Glomerular visceral epithelial cell (primary cell): ENCODE measurements at regions not wholly inside any gene's neighbourhood (a gene's known extent, or its start where the extent isn't known, plus 50 kb on each side); places are given as distances from the start of the nearest gene placed in this dataset.

ENCODE experiments used
- DNase-seq: peaks from one replicate; pipeline ENCODE4 v3.0.0-alpha.2; 2016; ENCODE audit errors: extremely low spot score

DNA sequence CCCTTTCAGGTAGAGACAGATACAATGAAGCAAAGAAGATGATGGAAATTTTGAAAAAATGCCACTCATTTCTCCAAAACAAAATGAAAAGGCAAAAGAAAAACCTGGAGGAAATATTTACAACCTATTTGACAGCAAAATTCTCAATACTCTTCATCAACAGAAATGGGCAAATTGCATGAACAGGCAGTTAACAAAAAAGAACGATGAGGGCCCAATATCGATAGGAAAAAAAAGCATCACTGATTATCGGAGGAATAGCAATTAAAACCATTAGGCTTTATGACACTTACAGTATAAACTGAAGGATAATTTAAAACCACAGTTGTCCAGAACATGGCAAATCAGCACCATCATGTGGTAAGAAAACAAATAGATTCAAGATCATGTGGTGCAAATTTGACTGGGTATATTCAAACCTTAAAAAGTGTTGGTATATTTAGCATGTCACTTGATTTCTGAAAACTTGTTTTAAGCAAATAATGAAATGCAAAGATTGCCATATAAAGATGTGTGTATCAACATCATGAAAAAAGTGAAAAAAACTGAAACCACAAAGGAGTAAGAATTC is 222.9 kb downstream of the BRD1 start:
- no peak for DNase-seq

DNA sequence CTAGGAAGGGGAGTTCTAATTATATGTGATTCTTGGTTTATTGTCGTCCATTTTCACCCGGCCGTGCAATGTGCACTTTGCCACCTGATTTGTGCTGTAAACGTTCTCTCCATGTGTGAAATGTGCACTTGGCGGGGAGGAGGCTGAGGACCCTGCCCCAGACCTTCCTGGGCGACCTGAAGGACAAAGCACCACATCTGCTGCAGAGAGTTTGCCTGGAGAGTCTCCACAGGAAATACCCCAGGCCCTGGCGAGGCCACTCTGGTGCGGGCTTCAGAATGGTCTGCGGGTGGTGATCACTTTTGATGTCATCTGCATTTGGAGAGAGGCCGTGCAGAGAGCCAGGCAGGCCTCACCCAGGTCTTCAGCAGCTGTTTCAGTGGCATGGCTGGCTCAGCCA is 224.7 kb downstream of the BRD1 start:
- no peak for DNase-seq

- no peak for DNase-seq
Observed at GRCh38 chr22:49602481-49602880, 225.2 kb downstream of the BRD1 start.

DNA sequence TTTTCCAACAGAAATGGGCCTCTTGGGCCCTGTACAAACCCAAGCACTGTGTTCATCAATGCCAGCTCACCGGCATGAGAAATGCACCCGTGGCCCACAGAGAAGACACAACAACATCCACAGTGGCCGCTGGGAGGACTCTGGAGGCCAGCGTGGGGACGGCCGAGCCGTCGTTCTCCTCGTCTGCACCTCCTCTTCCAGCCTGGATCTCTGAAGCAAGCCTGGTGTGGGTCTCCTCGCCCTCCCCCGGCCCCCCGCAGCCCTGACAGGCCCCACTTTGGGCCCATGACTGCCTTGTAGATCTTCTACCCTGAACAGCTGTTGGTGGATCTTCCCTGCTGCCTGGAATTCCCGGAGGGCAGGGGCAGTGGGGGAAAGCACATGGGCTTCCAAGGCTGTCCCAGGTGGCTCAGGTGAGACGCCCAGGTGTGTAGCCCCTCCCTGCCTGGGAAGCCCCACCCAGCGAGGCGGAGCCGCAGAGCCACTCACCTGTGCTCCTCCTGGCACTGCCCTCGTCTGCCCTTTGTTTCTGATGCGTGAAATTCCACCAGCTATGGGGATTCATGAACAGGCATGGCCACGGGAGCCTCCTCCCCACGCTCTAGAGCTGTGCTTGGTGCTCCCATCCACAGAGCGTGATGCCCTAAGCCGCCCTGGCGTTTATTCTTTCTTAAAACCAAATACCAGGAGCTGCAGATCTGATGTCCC is 225.9 kb downstream of the BRD1 start:
- DNase-seq: no peak

- no peak for DNase-seq
Observed at GRCh38 chr22:49600891-49601431, 226.7 kb downstream of the BRD1 start.

DNA sequence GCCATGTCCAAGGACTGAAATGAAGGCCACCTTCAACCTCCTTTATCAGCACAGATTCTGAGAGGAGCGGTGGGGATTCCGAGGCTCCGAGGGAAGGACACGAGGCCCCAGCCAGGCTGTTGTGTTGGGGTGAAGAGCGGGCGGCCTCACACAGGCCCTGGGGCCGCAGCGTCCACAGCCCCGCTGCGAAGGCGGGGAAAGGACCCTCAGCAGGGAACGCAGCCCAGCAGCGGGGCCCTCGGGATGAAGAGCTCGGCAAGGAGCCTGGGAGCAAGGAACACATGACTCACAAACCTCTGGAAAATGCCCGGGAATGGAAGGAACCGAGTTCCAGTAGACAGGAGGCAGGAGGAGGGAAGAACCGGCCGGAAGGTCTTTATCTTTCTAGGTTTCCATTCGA is 227.2 kb downstream of the BRD1 start:
- no peak for DNase-seq

DNA sequence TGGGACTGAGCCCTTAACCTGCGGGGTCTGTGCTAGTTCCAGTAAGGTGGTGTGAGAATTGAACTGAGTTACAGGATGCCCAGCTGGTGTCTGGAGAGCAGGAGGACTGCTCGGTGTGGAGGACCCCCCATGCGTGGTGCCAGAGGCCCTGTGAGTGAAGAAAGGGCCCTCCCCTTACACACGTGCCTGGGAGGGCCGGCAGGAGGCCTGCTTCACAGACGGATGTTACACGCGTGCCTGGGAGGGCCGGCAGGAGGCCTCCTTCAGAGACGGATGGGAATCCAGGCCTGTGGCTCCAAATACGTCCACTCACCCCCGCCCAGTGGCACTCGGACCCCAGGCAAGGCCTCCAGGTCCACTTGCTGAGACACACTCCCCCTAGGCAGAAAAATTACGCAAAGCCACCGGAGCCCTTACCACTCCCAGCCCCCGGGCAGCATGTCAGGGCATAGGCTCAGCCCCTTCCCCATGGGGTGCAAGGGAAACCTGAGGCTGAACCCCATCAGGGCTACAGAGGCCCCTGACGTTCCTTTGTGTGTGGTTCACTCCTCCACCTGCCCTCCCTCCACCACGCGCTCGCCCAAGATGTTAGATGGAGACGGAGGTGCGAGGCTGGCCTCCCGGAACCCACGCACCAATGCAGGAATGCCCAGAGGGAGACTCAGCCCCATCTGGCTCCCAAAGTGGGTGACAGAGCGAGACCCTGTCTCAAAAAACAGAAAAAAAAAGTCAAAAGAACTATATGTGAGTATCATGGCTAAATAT is 227.8 kb downstream of the BRD1 start:
- no peak for DNase-seq

GRCh38 chr22:49599039-49599438 is 228.6 kb downstream of the BRD1 start:
- DNase-seq: no peak

- DNase-seq: no peak
Observed at GRCh38 chr22:49598338-49598737, 229.3 kb downstream of the BRD1 start.

DNA sequence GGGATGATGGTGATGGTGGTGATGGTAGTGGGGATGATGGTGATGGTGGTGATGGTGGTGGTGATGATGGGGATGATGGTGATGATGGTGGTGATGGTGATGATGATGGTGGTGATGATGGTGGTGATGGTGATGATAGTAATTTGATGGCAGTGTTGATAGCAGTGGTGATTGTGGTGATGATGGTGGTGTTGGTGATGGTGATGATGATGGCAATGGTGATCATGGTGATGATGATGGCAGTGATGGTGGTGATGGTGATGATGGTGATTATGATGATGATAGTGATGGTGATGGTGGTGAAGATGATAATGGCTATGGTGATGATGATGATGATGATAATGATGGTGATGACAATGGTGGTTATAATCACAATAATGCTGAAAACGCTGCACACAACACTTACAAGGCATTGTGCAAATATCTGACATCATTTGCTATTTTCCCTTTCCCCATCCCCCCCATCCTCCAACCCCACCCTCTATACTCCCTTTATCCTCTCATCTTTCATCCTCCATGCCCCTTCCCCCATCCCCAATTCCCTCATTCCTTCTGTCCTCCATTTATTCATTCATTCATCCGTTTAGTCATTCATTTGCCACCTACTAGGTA is 230.1 kb downstream of the BRD1 start:
- no peak for DNase-seq

GRCh38 chr22:49595465-49596078 is 232.1 kb downstream of the BRD1 start:
- DNase-seq: no peak

- DNase-seq: no peak
Observed at GRCh38 chr22:49594078-49594477, 233.6 kb downstream of the BRD1 start.

- no peak for DNase-seq
Observed at GRCh38 chr22:49593509-49593908, 234.2 kb downstream of the BRD1 start.

GRCh38 chr22:49592780-49593501 is 234.7 kb downstream of the BRD1 start:
- no peak for DNase-seq

GRCh38 chr22:49590851-49591445 is 236.7 kb downstream of the BRD1 start:
- DNase-seq: no peak

GRCh38 chr22:49590381-49590780 is 237.3 kb downstream of the BRD1 start:
- no peak for DNase-seq

DNA sequence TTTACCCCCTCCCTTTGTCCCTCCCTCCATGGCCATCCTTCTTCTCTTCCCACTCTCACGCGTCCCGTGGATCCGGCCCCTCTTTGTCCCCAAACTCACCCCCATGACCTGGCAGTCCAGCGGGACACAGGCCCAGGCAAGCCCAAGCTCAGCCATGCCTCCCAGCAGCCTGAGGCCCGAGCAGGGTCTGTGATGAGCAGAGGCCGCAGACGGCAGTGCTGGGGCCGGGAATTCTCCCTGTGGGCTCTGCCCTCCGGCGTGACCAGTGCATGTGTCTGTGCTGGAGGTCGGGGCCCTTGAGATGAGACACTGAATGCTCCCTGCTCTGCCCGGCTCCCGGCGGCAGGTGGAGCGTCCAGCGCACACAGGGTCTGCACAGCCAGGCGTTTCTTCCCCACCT is 237.9 kb downstream of the BRD1 start:
- DNase-seq: no peak

- no peak for DNase-seq
Observed at GRCh38 chr22:49589301-49589700, 238.4 kb downstream of the BRD1 start.

- DNase-seq: no peak
Observed at GRCh38 chr22:49588739-49589138, 238.9 kb downstream of the BRD1 start.

DNA sequence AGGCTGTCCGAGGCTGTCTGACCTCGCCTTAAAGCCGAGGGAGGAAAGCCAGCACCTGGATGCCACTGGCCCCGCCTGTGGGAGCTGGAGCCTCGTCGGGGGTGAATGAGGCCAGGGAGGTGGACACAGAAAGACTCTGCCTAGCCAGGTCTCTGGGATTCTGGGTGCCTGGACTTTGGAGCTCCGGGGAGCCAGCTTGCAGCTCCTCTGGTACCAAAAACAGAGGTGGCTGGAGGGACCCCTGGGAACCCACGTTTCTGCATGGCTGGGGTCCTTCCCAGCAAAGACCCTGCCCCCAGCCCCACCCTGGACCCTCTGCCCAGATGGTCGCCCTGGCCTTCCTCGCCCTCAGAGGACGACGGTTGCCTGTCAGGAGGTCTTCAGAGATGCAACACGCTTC is 239.7 kb downstream of the BRD1 start:
- DNase-seq: no peak

DNA sequence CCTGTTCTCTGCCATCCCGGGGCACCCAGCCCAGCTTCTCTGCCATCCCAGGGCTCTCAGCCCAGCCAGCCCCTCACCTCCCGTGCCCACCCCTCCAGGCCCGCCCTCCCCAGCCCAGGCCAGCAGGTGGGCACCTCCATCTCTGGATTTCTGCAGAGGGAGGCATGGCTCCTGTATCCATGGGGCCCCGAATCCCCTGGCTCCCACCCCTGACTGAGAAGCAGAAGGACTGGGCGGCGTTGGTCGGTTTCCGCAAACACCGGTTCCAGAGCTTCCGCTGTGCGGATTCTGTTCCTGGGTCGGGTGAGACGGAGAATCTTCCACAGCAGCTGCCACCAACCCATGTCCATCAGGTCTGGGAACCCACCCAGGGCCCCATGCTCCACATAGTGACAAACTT is 240.3 kb downstream of the BRD1 start:
- DNase-seq: no peak
